K562 (cell line): ENCODE measurements at regions not wholly inside any gene's neighbourhood (a gene's known extent, or its start where the extent isn't known, plus 50 kb on each side); places are given as distances from the start of the nearest gene placed in this dataset.

ENCODE experiments used
- MYC ChIP-seq, 2 experiments: fragments of 250-450 bp in 1 of 2; sonication (Bioruptor Pico) in 1 of 2; IDR thresholded peaks; 2 replicates each; pipeline versions ENCODE4 v1.5.1 to v1.6.1; 2012 to 2021; ENCODE audit warnings: low read depth in 2 of 2, borderline replicate concordance in 1 of 2, improper control_type of control experiment in 1 of 2, low read length in 1 of 2, mild to moderate bottlenecking in 1 of 2, moderate library complexity in 1 of 2
- NFATC3 ChIP-seq: fragments of 450-650 bp; IDR thresholded peaks from 2 replicates; pipeline ENCODE4 v1.6.1; 2017; ENCODE audit warnings: mild to moderate bottlenecking
- RHOXF2B ChIP-seq: fragments of 250-450 bp; sonication (Bioruptor Pico); conservative IDR thresholded peaks from 2 replicates; pipeline ENCODE4 v1.5.1; 2021
- ZBTB17 ChIP-seq: fragments of 450-650 bp; formaldehyde crosslinking; IDR thresholded peaks from 2 replicates; pipeline ENCODE4 v1.4.0; 2020; ENCODE audit warnings: mild to moderate bottlenecking

DNA sequence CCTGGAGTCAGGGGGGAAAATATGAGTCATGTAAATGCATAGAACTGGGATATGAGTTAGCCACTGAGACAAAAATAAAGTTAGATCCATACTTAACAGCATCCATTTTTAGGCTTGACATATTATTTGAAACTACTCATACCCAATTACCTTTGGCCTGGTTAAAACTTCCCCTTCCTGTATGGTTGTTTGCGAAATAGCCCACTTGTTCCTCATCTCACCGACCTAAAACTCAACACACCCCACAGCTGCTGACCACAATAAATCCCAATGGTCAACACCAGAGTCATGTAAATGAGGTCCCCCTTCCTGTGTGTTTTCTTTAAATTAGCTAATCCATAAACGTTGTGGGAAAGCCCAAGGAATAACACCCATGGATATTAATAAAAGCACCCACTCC, 55.2 kb upstream of the TMEM215 start (continued):
- no peak for TF ChIP-seq RHOXF2B (CRISPR knock-in tag)
- no peak for TF ChIP-seq ZBTB17 (CRISPR knock-in tag)
- no peak for TF ChIP-seq MYC (IDR thresholded peaks at IDR 0.05; ENCODE audit: low read depth, low read length)
- TF ChIP-seq MYC (CRISPR knock-in tag; IDR thresholded peaks at IDR 0.05; ENCODE audit: borderline replicate concordance, low read depth) = no peak
- TF ChIP-seq NFATC3 = no peak
